Spleen (tissue), 11 donors: ENCODE measurements at regions not wholly inside any gene's neighbourhood (a gene's known extent, or its start where the extent isn't known, plus 50 kb on each side); places are given as distances from the start of the nearest gene placed in this dataset.

ENCODE experiments used
- DNase-seq: peaks from one replicate; pipeline ENCODE4 v3.0.0-alpha.2; 2020
- H3K27ac ChIP-seq, 8 donors: fragments of 200-600 bp; sonication (generic) in 7 of 8; 1 replicate in 4 of 8; 2 replicates in 4 of 8; pipeline versions ENCODE4 v1.5.0 to v1.8.0; 2016 to 2021; ENCODE audit warnings: inconsistent platforms in 4 of 8, mild to moderate bottlenecking in 4 of 8, moderate library complexity in 1 of 8
- H3K27me3 ChIP-seq, 7 donors: fragments of 200-600 bp; sonication (generic) in 6 of 7; replicated peaks in 1 of 7; 1 replicate in 4 of 7; 2 replicates in 3 of 7; pipeline versions ENCODE4 v1.5.0 to v1.8.0; 2016 to 2021; ENCODE audit warnings: inconsistent platforms in 3 of 7, mild to moderate bottlenecking in 1 of 7
- H3K36me3 ChIP-seq, 6 donors: fragments of 200-600 bp; sonication (generic) in 5 of 6; 1 replicate in 4 of 6; 2 replicates in 2 of 6; pipeline versions ENCODE4 v1.5.0 to v1.8.0; 2016 to 2021; ENCODE audit warnings: inconsistent platforms in 2 of 6
- H3K4me1 ChIP-seq, 6 donors: fragments of 200-600 bp; sonication (generic) in 5 of 6; 1 replicate in 3 of 6; 2 replicates in 3 of 6; pipeline versions ENCODE4 v1.5.0 to v1.8.0; 2016 to 2021; ENCODE audit warnings: inconsistent platforms in 3 of 6
- H3K4me3 ChIP-seq, 8 donors: fragments of 200-600 bp; sonication (generic) in 7 of 8; 1 replicate in 4 of 8; 2 replicates in 4 of 8; pipeline versions ENCODE4 v1.5.0 to v1.8.0; 2016 to 2021; ENCODE audit warnings: inconsistent platforms in 4 of 8, mild to moderate bottlenecking in 4 of 8, moderate library complexity in 2 of 8
- H3K9me3 ChIP-seq, 8 donors: fragments of 200-600 bp; sonication (generic) in 7 of 8; 1 replicate in 4 of 8; 2 replicates in 4 of 8; pipeline versions ENCODE4 v1.5.0 to v1.8.0; 2016 to 2021; ENCODE audit warnings: inconsistent platforms in 4 of 8
- CTCF ChIP-seq, 11 experiments: fragments of 200-600 bp in 7 of 11; fragments of 450-650 bp in 4 of 11; sonication (generic) in 4 of 11; IDR thresholded peaks in 8 of 11; conservative IDR thresholded peaks in 3 of 11; 1 replicate in 7 of 11; 2 replicates in 4 of 11; pipeline versions ENCODE4 v1.4.0 to v1.8.0; 2016 to 2021; ENCODE audit warnings: antibody characterized with exemption in 11 of 11, inconsistent platforms in 4 of 11, mild to moderate bottlenecking in 1 of 11
- POLR2A ChIP-seq, 3 donors: fragments of 450-650 bp; IDR thresholded peaks; one replicate each; pipeline ENCODE4 v1.5.1; 2017; ENCODE audit warnings: antibody characterized with exemption in 3 of 3, mild to moderate bottlenecking in 1 of 3
- POLR2AphosphoS5 ChIP-seq, 3 donors: sonication (generic); formaldehyde crosslinking; IDR thresholded peaks; one replicate each; pipeline ENCODE4 v1.5.1; 2017; ENCODE audit warnings: antibody characterized with exemption in 3 of 3
- WGBS, 5 donors: extraction: QIAGEN DNeasy Blood & Tissue Kit in 3 of 5; methylation state at CpG; one replicate each; pipeline versions ENCODE4 v1.1.5 to v1.1.7; 2013 to 2018; 5-methylcytosine and 5-hydroxymethylcytosine counted together
- intact Hi-C: fragments of 100-400 bp; cut with DNase I; formaldehyde crosslinking; loops from one replicate; pipeline ENCODE4 v1.15.0; 2023; ENCODE audit warnings: low total_unique reads
- donor health status: healthy with polysubstance abuse.
- donor health status: DM: no; HTN: no; CAD: no; lungs with moderate emphysema.
- donor health status: DM: no; HTN: no; CAD: no.
- donor health status: Bipolar disorder and iron deficiency.
- donor health status: healthy.
- donor health status: DM: no; HTN: no; CAD: no.
- donor health status: DM: yes; HTN: yes; CAD: no.

- Histone ChIP-seq H3K27ac (no peak overlapping the region), H3K4me3 (no peak overlapping the region), H3K9me3 (no peaks in the 10 kb centered on the region), H3K27me3 (no peaks in the 10 kb centered on the region), H3K36me3 (no peaks in the 10 kb centered on the region), H3K4me1 (peaks cover 0 to 20% (median 10%) of the 10 kb centered on the region in 6 donors)
- TF ChIP-seq POLR2AphosphoS5 (IDR thresholded peaks at IDR 0.05) = no peak
- no peak for TF ChIP-seq POLR2A (IDR thresholded peaks at IDR 0.05)
- no peak for TF ChIP-seq CTCF (IDR thresholded peaks at IDR 0.05 in 8 of 11, conservative IDR thresholded peaks at IDR 0.05 in 3 of 11)
- 46 to 83% (median 60%) methylated on average over 2 of the region's 2 CpGs for WGBS, 5 donors
- no peak for DNase-seq
- intact Hi-C loops = loop anchor here (10.0 kb wide), 1 partner anchor 114 kb away; no protein-coding TSS in a partner anchor
These were observed 141.6 kb upstream of the UNC5B start for GRCh38 chr10:71070741-71071140.

- intact Hi-C loops = loop anchor here (10.0 kb wide), 1 partner anchor 113 kb away; no protein-coding TSS in a partner anchor
- WGBS, 5 donors = 87 to 95% (median 89%) methylated on average over 11 of the region's 11 CpGs
- Histone ChIP-seq H3K27ac (no peak overlapping the region), H3K4me3 (no peak overlapping the region), H3K4me1 (peaks cover 0 to 20% (median 10%) of the 10 kb centered on the region in 6 donors), H3K27me3 (no peaks in the 10 kb centered on the region), H3K36me3 (no peaks in the 10 kb centered on the region), H3K9me3 (no peaks in the 10 kb centered on the region)
- TF ChIP-seq CTCF (IDR thresholded peaks at IDR 0.05 in 8 of 11, conservative IDR thresholded peaks at IDR 0.05 in 3 of 11) = no peak
- TF ChIP-seq POLR2AphosphoS5 (IDR thresholded peaks at IDR 0.05) = no peak
- TF ChIP-seq POLR2A (IDR thresholded peaks at IDR 0.05) = no peak
- DNase-seq = peak; percentile 56
These were observed 140.1 kb upstream of the UNC5B start for GRCh38 chr10:71072131-71072822.

GRCh38 chr10:71072823-71073210 lies 139.6 kb upstream of the UNC5B start:
- no peaks in the 10 kb centered on the region for H3K36me3 ChIP-seq
- H3K27me3 ChIP-seq = no peaks in the 10 kb centered on the region
- peaks cover 0 to 20% (median 10%) of the 10 kb centered on the region in 6 donors for H3K4me1 ChIP-seq
- H3K9me3 ChIP-seq = no peaks in the 10 kb centered on the region
- H3K27ac ChIP-seq = no peak overlapping the region
- no peak overlapping the region for H3K4me3 ChIP-seq
- 70 to 93% (median 90%) methylated on average over 3 to 5 of the region's 5 CpGs for WGBS, 5 donors
- no peak for TF ChIP-seq POLR2AphosphoS5 (IDR thresholded peaks at IDR 0.05)
- TF ChIP-seq CTCF (IDR thresholded peaks at IDR 0.05 in 8 of 11, conservative IDR thresholded peaks at IDR 0.05 in 3 of 11) = no peak
- no peak for TF ChIP-seq POLR2A (IDR thresholded peaks at IDR 0.05)
- DNase-seq = no peak
- intact Hi-C loops = loop anchor here (10.0 kb wide), 1 partner anchor 112 kb away; no protein-coding TSS in a partner anchor

GRCh38 chr10:71073451-71074175 lies 138.8 kb upstream of the UNC5B start:
- H3K9me3 ChIP-seq = no peaks in the 10 kb centered on the region
- intact Hi-C loops = loop anchor here (10.0 kb wide), 1 partner anchor 111 kb away; no protein-coding TSS in a partner anchor
- TF ChIP-seq POLR2AphosphoS5 (IDR thresholded peaks at IDR 0.05) (no peak), POLR2A (IDR thresholded peaks at IDR 0.05) (no peak), CTCF (IDR thresholded peaks at IDR 0.05 in 8 of 11, conservative IDR thresholded peaks at IDR 0.05 in 3 of 11) (no peak)
- H3K27ac ChIP-seq = no peak overlapping the region
- no peaks in the 10 kb centered on the region for H3K36me3 ChIP-seq
- WGBS, 5 donors = 85 to 91% (median 87%) methylated on average over 10 to 12 of the region's 12 CpGs
- H3K4me3 ChIP-seq = no peak overlapping the region
- DNase-seq = peak; percentile 61
- H3K4me1 ChIP-seq = peaks cover 0 to 18% (median 9%) of the 10 kb centered on the region in 6 donors
- H3K27me3 ChIP-seq = peaks cover 0 to 6% (median 0%) of the 10 kb centered on the region in 7 donors
